Mucosa of descending colon (tissue), 3 donors: ENCODE measurements at regions not wholly inside any gene's neighbourhood (a gene's known extent, or its start where the extent isn't known, plus 50 kb on each side); places are given as distances from the start of the nearest gene placed in this dataset.

Experiments
- ATAC-seq: fragments of 200-7000 bp; cut with Tn5 transposase; one replicate; pipeline ENCODE4 v1.9.1; 2020; ENCODE audit warnings: mild to moderate bottlenecking, moderate library complexity
- DNase-seq, 3 donors: peaks; one replicate each; pipeline ENCODE4 v3.0.0-alpha.2; 2020
- H3K36me3 ChIP-seq: fragments of 200-600 bp; one replicate; pipeline ENCODE4 v1.8.0; 2021; ENCODE audit warnings: low read depth, mild to moderate bottlenecking
- H3K4me1 ChIP-seq: fragments of 200-600 bp; one replicate; pipeline ENCODE4 v1.8.0; 2021; ENCODE audit warnings: low read depth, mild to moderate bottlenecking
- H3K4me3 ChIP-seq: fragments of 200-600 bp; one replicate; pipeline ENCODE4 v1.8.0; 2021; ENCODE audit warnings: mild to moderate bottlenecking
- H3K9me3 ChIP-seq: fragments of 200-600 bp; one replicate; pipeline ENCODE4 v1.8.0; 2021; ENCODE audit warnings: mild to moderate bottlenecking
- CTCF ChIP-seq: fragments of 200-600 bp; IDR thresholded peaks from one replicate; pipeline ENCODE4 v1.8.0; 2022; ENCODE audit warnings: antibody characterized with exemption, mild to moderate bottlenecking
- intact Hi-C, 2 donors: fragments of 100-400 bp; cut with DNase I in 1 of 2; cut with micrococcal nuclease in 1 of 2; formaldehyde crosslinking; loops; one replicate each; pipeline versions ENCODE4 v1.11.0 to v1.11.1; 2022; cut with DNase I, micrococcal nuclease
- donor health status: DM: no; HTN: no; CAD: no; lungs with moderate emphysema.
- donor health status: DM: no; HTN: no; CAD: no.
- donor health status: DM: no; HTN: yes; CAD: no.

DNA sequence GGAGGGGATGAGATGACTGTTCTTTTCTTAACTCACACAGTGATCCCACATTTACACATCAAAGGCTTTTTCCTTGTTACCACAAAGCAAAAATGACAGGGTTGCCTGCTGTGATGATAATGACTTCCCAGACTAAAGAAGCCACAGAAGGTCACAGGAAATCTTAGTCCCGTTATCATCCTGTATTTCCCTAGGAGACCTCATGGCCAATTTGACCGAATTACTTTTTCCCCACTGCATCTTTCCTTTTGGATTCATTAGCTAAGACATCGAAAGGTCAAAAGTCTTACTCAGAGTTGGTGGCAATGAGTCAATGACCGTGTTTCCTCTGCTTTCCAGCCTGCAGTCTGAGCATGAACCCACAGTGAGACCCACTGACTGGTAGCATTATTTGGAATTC, 130.1 kb upstream of the INHBA start:
- intact Hi-C loops = no loop called here
- H3K9me3 ChIP-seq = no peaks in the 10 kb centered on the region
- DNase-seq = no peak
- H3K4me3 ChIP-seq = no peak overlapping the region
- no peaks in the 10 kb centered on the region for H3K36me3 ChIP-seq
- H3K4me1 ChIP-seq = no peaks in the 10 kb centered on the region
- no peak for ATAC-seq
- TF ChIP-seq CTCF = no peak

DNA sequence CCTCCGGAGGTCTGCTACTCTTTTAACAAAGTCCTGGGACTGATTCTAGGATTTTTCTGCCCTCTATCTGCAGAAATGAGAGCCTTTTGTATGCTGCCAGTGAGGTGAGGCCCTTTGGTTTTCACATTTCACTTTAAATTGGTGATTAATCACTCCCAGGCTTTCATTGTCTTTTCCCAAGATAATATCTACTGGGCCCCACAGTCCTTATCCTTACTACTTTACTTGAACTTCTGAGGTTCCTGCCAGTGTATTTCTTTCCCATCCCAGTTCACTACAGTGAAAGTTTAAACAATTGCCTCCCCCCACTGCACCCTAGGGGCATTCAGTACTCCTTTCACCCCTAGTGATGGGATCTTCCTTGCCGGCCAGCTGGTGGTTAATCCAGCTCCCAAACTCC, 127.4 kb upstream of the INHBA start:
- ATAC-seq (no peak), DNase-seq (no peak)
- intact Hi-C loops = no loop called here
- Histone ChIP-seq H3K36me3 (no peaks in the 10 kb centered on the region), H3K9me3 (no peaks in the 10 kb centered on the region), H3K4me1 (no peaks in the 10 kb centered on the region), H3K4me3 (no peak overlapping the region)
- no peak for TF ChIP-seq CTCF

GRCh38 chr7:41828911-41829310, 126.0 kb upstream of the INHBA start:
- ATAC-seq (no peak), DNase-seq (no peak)
- no peak for TF ChIP-seq CTCF
- no peaks in the 10 kb centered on the region for H3K4me1 ChIP-seq
- H3K36me3 ChIP-seq = no peaks in the 10 kb centered on the region
- H3K9me3 ChIP-seq = no peaks in the 10 kb centered on the region
- no peak overlapping the region for H3K4me3 ChIP-seq
- intact Hi-C loops = no loop called here

DNA sequence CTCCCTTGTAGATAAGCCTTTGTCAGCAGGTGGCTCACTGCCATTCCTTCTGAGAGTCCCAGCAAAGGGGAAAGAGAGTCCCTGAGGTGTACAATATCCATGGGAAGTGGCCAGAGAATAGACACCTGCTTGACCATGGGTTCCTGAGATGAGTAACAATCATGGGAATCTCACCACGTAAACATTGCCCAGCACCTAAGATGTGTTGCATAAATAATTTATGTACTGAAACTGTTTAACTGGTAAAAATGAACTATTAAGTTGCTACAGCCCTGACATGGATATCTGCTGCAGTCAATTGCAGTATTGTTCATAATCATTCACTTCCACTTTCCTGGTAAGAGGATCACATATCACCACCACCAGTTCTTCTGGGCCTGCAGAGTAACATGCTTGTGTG, 123.8 kb upstream of the INHBA start:
- no peak for DNase-seq
- Histone ChIP-seq H3K4me1 (no peaks in the 10 kb centered on the region), H3K9me3 (no peaks in the 10 kb centered on the region), H3K36me3 (no peaks in the 10 kb centered on the region), H3K4me3 (no peak overlapping the region)
- no peak for TF ChIP-seq CTCF
- intact Hi-C loops = no loop called here
- ATAC-seq = no peak

DNA sequence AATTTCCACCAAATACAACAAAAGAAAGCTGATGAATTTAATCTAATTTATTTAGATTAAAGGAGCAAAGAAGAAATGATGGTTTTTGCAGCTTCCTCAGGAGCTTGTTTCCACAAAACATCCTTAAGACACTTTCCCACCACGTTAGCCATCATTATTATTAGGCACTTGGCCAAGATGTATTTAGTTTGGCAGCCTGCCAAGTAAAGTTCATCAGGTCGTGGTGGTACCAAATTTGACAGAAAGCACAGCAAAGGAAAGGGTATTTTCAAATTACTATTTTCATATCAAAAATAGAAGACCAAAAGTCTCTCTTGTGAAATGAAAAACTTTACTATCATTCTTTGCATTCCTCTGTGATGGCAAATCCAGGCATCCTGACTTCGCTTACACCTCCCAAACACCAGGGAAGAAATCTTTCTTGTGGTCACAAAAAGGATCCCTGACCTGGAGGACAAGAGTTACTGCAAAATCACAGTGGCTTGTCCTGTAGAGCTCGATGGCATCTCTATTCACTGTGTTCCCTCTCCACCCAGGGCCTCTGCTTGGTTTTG, 123.1 kb upstream of the INHBA start:
- intact Hi-C loops = no loop called here
- Histone ChIP-seq H3K36me3 (no peaks in the 10 kb centered on the region), H3K9me3 (no peaks in the 10 kb centered on the region), H3K4me1 (no peaks in the 10 kb centered on the region), H3K4me3 (no peak overlapping the region)
- ATAC-seq (no peak), DNase-seq (no peak)
- TF ChIP-seq CTCF = no peak

DNA sequence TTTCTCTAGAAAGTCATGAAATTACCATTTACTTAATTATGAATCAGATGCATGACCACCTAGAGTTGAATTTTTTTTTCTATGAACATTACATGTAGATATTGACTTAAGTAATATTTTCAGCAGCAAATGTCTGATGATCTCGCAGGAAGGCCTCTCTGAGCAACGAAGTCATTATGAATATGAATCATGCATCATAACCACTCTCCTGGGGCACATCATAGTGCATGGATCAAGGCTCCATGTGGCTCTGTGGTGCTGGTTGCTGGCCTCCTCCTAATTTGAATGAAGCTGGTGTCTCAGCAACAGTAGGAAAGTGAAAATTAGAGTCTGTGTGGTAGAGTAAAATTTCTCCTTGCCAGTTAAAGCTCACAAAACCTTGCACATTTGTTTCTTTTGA, 121.4 kb upstream of the INHBA start:
- TF ChIP-seq CTCF = no peak
- ATAC-seq (no peak), DNase-seq (no peak)
- no peaks in the 10 kb centered on the region for H3K36me3 ChIP-seq
- no peaks in the 10 kb centered on the region for H3K4me1 ChIP-seq
- no peaks in the 10 kb centered on the region for H3K9me3 ChIP-seq
- no peak overlapping the region for H3K4me3 ChIP-seq
- intact Hi-C loops = no loop called here
